ENCODE measurements at regions not wholly inside any gene's neighbourhood (a gene's known extent, or its start where the extent isn't known, plus 50 kb on each side); places are given as distances from the start of the nearest gene placed in this dataset.

DNA sequence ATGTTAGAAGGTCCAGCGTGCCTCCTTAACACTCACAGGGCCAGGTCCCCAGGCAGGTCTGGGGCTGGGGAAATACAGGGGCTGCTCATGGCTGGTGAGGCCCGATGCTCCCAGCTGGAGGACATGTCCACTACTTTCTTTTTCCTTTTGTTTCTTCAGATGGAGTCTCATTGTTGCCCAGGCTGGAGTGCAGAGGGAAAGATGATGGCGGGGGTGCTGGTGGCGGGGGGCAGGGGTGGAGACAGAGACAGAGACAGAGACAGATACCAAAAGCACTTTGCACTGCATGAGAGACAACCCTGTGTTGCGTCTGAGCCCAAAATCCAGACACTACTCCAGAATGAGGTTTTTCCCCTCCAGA is 211.0 kb downstream of the SH3BP4 start:
- no peak overlapping the region for H3K4me2 ChIP-seq (ENCODE audit: low read length)

DNA sequence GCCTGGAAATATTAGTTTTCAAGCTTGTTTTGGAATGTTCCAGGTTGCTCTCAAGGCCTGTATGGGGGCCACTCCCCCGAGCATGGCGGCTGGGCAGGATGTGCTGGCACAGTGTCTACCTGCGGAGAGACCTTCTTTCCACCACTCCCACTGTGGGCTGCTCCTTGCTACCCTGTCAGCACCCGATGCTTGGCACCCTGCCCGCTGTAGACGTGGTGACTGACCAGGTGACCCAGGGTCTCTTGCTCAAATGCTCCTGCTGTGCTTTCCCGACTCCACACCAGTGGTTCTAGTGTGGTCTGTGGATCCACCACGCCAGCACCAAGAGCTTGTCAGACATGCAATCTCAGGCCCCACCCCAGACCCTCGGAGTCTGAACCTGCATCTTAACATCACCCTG is 213.3 kb downstream of the SH3BP4 start:
- H3K9me2 ChIP-seq (ENCODE audit: low read depth, low read length) = no peaks in the 10 kb centered on the region
- H2AFZ ChIP-seq (ENCODE audit: low read length) = no peak overlapping the region
- no peaks in the 10 kb centered on the region for H3K9me3 ChIP-seq (ENCODE audit: low read length)
- no peak overlapping the region for H3K9ac ChIP-seq (ENCODE audit: low read length)
- TF ChIP-seq EZH2 (IDR thresholded peaks at IDR 0.05; ENCODE audit: borderline replicate concordance, low read length) = no peak
- TF ChIP-seq, protein P1, sequence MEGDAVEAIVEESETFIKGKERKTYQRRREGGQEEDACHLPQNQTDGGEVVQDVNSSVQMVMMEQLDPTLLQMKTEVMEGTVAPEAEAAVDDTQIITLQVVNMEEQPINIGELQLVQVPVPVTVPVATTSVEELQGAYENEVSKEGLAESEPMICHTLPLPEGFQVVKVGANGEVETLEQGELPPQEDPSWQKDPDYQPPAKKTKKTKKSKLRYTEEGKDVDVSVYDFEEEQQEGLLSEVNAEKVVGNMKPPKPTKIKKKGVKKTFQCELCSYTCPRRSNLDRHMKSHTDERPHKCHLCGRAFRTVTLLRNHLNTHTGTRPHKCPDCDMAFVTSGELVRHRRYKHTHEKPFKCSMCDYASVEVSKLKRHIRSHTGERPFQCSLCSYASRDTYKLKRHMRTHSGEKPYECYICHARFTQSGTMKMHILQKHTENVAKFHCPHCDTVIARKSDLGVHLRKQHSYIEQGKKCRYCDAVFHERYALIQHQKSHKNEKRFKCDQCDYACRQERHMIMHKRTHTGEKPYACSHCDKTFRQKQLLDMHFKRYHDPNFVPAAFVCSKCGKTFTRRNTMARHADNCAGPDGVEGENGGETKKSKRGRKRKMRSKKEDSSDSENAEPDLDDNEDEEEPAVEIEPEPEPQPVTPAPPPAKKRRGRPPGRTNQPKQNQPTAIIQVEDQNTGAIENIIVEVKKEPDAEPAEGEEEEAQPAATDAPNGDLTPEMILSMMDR (IDR thresholded peaks at IDR 0.05; ENCODE audit: low read length) = no peak
- no peak overlapping the region for H3K27ac ChIP-seq (ENCODE audit: low read depth, low read length, poor library complexity, severe bottlenecking)
- H3K36me3 ChIP-seq (ENCODE audit: insufficient read depth, low read length) = no peaks in the 10 kb centered on the region
- H4K20me1 ChIP-seq (ENCODE audit: insufficient read depth, low read length) = no peaks in the 10 kb centered on the region
- no peak overlapping the region for H3K4me2 ChIP-seq (ENCODE audit: low read length)
- H3K79me2 ChIP-seq (ENCODE audit: insufficient read depth, low read length) = no peaks in the 10 kb centered on the region
- H3K4me1 ChIP-seq (ENCODE audit: insufficient read depth, low read length, severe bottlenecking) = no peaks in the 10 kb centered on the region
- H3K27me3 ChIP-seq (ENCODE audit: insufficient read depth, low read length) = no peaks in the 10 kb centered on the region
- H3K4me3 ChIP-seq (ENCODE audit: low read depth, low read length, poor library complexity, severe bottlenecking) = no peak overlapping the region
- no peaks in the 10 kb centered on the region for H3F3A ChIP-seq (ENCODE audit: insufficient read depth, low read length)

More for the DNA sequence above, 211.0 kb downstream of the SH3BP4 start:
- Histone ChIP-seq H3K27me3 (ENCODE audit: insufficient read depth, low read length) (no peaks in the 10 kb centered on the region), H4K20me1 (ENCODE audit: insufficient read depth, low read length) (no peaks in the 10 kb centered on the region), H2AFZ (ENCODE audit: low read length) (no peak overlapping the region), H3K4me1 (ENCODE audit: insufficient read depth, low read length, severe bottlenecking) (no peaks in the 10 kb centered on the region), H3K9ac (ENCODE audit: low read length) (no peak overlapping the region), H3K9me2 (ENCODE audit: low read depth, low read length) (no peaks in the 10 kb centered on the region), H3K36me3 (ENCODE audit: insufficient read depth, low read length) (no peaks in the 10 kb centered on the region), H3K9me3 (ENCODE audit: low read length) (no peaks in the 10 kb centered on the region), H3K79me2 (ENCODE audit: insufficient read depth, low read length) (no peaks in the 10 kb centered on the region), H3K4me3 (ENCODE audit: low read depth, low read length, poor library complexity, severe bottlenecking) (no peak overlapping the region), H3F3A (ENCODE audit: insufficient read depth, low read length) (no peaks in the 10 kb centered on the region), H3K27ac (ENCODE audit: low read depth, low read length, poor library complexity, severe bottlenecking) (no peak overlapping the region)
- TF ChIP-seq, protein P1 (IDR thresholded peaks at IDR 0.05; ENCODE audit: low read length) = no peak
- TF ChIP-seq EZH2 (IDR thresholded peaks at IDR 0.05; ENCODE audit: borderline replicate concordance, low read length) = no peak

DNA sequence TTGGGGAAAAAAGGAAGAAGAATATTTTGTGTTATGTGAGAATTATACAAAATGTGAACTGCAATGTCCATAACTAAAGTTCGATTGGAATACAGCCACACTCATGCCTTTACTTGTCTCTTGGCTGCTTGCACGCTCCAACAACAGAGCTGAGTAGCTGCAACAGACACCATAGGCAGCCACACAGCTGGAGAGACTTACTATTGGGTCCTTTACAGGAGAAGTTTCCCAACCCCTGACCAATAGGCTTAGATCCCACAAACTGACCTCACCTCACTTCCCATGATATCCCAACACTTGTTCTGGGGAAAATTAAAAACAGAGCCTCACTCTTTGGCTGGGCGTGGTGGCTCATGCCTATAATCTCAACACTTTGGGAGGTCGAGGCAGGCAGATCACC is 213.8 kb downstream of the SH3BP4 start:
- Histone ChIP-seq H3K79me2 (ENCODE audit: insufficient read depth, low read length) (no peaks in the 10 kb centered on the region), H3K9me3 (ENCODE audit: low read length) (no peaks in the 10 kb centered on the region), H2AFZ (ENCODE audit: low read length) (no peak overlapping the region), H3F3A (ENCODE audit: insufficient read depth, low read length) (no peaks in the 10 kb centered on the region), H3K9me2 (ENCODE audit: low read depth, low read length) (no peaks in the 10 kb centered on the region), H3K27ac (ENCODE audit: low read depth, low read length, poor library complexity, severe bottlenecking) (no peak overlapping the region), H3K4me2 (ENCODE audit: low read length) (no peak overlapping the region), H3K36me3 (ENCODE audit: insufficient read depth, low read length) (no peaks in the 10 kb centered on the region), H3K27me3 (ENCODE audit: insufficient read depth, low read length) (no peaks in the 10 kb centered on the region), H4K20me1 (ENCODE audit: insufficient read depth, low read length) (no peaks in the 10 kb centered on the region), H3K4me1 (ENCODE audit: insufficient read depth, low read length, severe bottlenecking) (no peaks in the 10 kb centered on the region), H3K9ac (ENCODE audit: low read length) (no peak overlapping the region), H3K4me3 (ENCODE audit: low read depth, low read length, poor library complexity, severe bottlenecking) (no peak overlapping the region)
- TF ChIP-seq, protein P1 (IDR thresholded peaks at IDR 0.05; ENCODE audit: low read length) = no peak
- no peak for TF ChIP-seq EZH2 (IDR thresholded peaks at IDR 0.05; ENCODE audit: borderline replicate concordance, low read length)
